ENCODE measurements at regions not wholly inside any gene's neighbourhood (a gene's known extent, or its start where the extent isn't known, plus 50 kb on each side); places are given as distances from the start of the nearest gene placed in this dataset.
"Not testable (repeated sequence)": the region's sequence is repeated elsewhere in the genome, so short reads cannot be mapped to it uniquely, and the experiment has no call there.

DNA sequence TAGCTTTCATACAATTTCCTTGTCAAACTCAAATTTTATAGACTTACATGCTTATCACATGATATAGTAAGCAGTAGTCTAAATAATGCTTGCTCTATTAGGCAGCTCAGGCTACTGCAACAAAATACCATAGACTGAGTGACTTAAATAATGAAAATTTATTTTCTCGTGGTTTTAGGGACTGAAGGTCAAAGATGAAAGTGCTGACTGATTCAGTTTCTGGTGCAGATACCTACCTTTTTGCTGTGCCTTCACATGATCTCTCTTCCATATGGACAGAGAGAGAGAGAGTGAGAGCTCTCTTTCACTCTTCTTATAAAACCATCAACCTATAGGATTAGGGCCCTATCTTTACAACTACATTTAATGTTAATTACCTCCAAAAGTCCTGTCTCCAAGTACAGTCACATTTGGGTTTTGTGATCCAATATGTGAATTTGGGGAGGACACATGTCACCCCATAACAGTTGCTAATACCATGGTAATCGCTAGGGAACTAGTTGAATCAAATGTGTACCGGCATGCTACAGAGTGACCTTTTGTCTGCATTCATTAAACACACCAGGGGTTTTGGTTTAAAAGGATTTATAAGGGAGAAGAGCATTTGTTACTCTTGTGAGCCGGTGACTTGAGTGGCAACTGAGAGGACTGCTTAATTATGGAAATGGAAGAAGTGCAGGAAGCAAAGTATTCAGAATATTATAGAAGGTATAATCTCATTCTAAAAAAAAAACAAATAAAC is 723.4 kb upstream of the LRRTM4 start:
- H3K27me3 ChIP-seq = no peaks in the 10 kb centered on the region
- H3K4me3 ChIP-seq = no peak overlapping the region
- no peaks in the 10 kb centered on the region for H3K36me3 ChIP-seq
- peaks cover 3 to 6% of the 10 kb centered on the region in 2 donors for H3K9me3 ChIP-seq
- WGBS, 2 donors (ENCODE audit: low coverage in 1 of 2) = 69 to 70% methylated on average over 3 to 4 of the region's 4 CpGs
- H3K4me1 ChIP-seq = no peaks in the 10 kb centered on the region
- H3K27ac ChIP-seq = no peak overlapping the region
- intact Hi-C loops (cut with DNase I; ENCODE audit: low total_unique reads) = no loop called here
- TF ChIP-seq POLR2AphosphoS5 (IDR thresholded peaks at IDR 0.05) (no peak), POLR2A (IDR thresholded peaks at IDR 0.05) (no peak)
- TF ChIP-seq, protein P1, sequence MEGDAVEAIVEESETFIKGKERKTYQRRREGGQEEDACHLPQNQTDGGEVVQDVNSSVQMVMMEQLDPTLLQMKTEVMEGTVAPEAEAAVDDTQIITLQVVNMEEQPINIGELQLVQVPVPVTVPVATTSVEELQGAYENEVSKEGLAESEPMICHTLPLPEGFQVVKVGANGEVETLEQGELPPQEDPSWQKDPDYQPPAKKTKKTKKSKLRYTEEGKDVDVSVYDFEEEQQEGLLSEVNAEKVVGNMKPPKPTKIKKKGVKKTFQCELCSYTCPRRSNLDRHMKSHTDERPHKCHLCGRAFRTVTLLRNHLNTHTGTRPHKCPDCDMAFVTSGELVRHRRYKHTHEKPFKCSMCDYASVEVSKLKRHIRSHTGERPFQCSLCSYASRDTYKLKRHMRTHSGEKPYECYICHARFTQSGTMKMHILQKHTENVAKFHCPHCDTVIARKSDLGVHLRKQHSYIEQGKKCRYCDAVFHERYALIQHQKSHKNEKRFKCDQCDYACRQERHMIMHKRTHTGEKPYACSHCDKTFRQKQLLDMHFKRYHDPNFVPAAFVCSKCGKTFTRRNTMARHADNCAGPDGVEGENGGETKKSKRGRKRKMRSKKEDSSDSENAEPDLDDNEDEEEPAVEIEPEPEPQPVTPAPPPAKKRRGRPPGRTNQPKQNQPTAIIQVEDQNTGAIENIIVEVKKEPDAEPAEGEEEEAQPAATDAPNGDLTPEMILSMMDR (IDR thresholded peaks at IDR 0.05) = no peak
- DNase-seq = no peak
- in situ Hi-C loops (cut with MboI; ENCODE audit: low pct_ligation_motif_present in 1 of 4, low pct_unique_long_range_greater_than_20kb in 1 of 4, low sequenced_read_pairs in 3 of 4) = no loop called here

DNA sequence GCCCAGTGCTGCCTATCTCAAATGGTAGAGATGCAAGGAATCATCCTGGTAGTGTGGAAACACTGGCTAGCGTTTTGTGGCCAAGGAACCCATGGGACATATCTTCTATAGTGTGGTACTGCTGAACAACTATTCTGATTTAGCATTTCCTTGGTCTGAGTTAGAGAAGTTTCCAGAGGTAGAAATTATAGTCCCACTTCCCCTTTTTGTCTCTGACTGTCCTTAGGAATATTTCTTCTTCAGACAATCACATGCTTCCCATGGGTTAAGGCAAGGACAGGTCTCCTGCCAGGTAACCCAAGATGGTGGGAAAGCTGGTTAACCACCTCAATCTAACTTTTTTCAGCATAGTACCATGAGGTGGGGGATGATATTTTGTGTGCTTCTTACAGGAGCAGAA is 729.5 kb upstream of the LRRTM4 start:
- intact Hi-C loops (cut with DNase I; ENCODE audit: low total_unique reads) (no loop called here), in situ Hi-C loops (cut with MboI; ENCODE audit: low pct_ligation_motif_present in 1 of 4, low pct_unique_long_range_greater_than_20kb in 1 of 4, low sequenced_read_pairs in 3 of 4) (no loop called here)
- Histone ChIP-seq H3K4me3 (no peak overlapping the region), H3K27me3 (no peaks in the 10 kb centered on the region), H3K27ac (no peak overlapping the region), H3K4me1 (no peaks in the 10 kb centered on the region), H3K9me3 (peaks cover 0 to 3% of the 10 kb centered on the region in 2 donors), H3K36me3 (no peaks in the 10 kb centered on the region)
- no peak for DNase-seq
- WGBS, 2 donors (ENCODE audit: low coverage in 1 of 2) = 65 to 86% methylated on average over 1 of the region's 1 CpG
- TF ChIP-seq, protein P1 (IDR thresholded peaks at IDR 0.05) = no peak
- TF ChIP-seq POLR2AphosphoS5 (IDR thresholded peaks at IDR 0.05) = no peak
- TF ChIP-seq POLR2A (IDR thresholded peaks at IDR 0.05) = no peak
- TF ChIP-seq EP300 (IDR thresholded peaks at IDR 0.05; ENCODE audit: low read depth) = no peak

DNA sequence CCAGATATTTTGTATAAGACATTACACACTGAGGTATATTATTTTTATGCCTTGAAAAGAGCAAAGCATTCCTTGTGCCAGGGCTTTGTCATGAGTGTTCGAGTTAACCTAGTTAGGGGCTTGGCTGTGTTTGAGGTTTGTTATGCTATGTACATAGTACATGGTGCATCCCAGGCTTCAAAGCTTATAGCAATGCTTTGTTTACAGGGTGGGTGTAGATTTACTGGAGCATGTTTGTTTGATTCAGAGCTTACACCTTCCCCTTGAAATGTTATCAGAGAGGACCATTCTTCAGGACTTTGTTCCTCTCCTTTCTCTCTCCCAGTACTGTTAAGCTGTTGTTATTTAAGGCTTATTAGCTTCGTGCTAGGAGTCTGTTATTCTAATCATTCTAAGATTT is 738.7 kb upstream of the LRRTM4 start:
- no peaks in the 10 kb centered on the region for H3K36me3 ChIP-seq
- no peak overlapping the region for H3K4me3 ChIP-seq
- no peaks in the 10 kb centered on the region for H3K9me3 ChIP-seq
- no peak for DNase-seq
- H3K27me3 ChIP-seq = no peaks in the 10 kb centered on the region
- H3K27ac ChIP-seq = no peak overlapping the region
- no peaks in the 10 kb centered on the region for H3K4me1 ChIP-seq
- intact Hi-C loops (cut with DNase I; ENCODE audit: low total_unique reads) (no loop called here), in situ Hi-C loops (cut with MboI; ENCODE audit: low pct_ligation_motif_present in 1 of 4, low pct_unique_long_range_greater_than_20kb in 1 of 4, low sequenced_read_pairs in 3 of 4) (no loop called here)
- WGBS, 2 donors (ENCODE audit: low coverage in 1 of 2) = 26 to 52% methylated on average over 2 of the region's 2 CpGs
- no peak for TF ChIP-seq EP300 (IDR thresholded peaks at IDR 0.05; ENCODE audit: low read depth)
- TF ChIP-seq POLR2A (IDR thresholded peaks at IDR 0.05) = no peak
- no peak for TF ChIP-seq POLR2AphosphoS5 (IDR thresholded peaks at IDR 0.05)
- TF ChIP-seq, protein P1 (IDR thresholded peaks at IDR 0.05) = no peak

DNA sequence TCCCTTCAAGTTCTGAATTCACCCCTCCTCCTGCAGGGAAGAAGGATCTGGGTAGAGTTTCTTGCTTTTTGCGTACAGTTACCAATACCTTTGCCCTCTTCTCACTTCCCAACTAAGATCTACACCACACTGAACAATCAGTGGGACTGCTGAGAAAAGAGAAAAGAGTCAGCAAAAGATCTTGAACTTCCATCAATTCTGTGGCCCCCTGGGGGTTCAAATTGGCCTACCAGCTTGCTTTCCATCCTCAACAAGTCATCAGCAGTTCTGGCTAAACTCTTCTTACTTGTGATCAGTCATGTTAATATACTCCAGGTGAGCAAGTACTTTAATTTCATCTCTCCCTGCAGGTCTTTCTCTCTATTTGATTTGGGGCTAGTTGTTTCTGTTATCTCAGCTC is 739.3 kb upstream of the LRRTM4 start:
- H3K4me1 ChIP-seq = no peaks in the 10 kb centered on the region
- H3K9me3 ChIP-seq = no peaks in the 10 kb centered on the region
- H3K4me3 ChIP-seq = no peak overlapping the region
- no peaks in the 10 kb centered on the region for H3K36me3 ChIP-seq
- H3K27ac ChIP-seq = no peak overlapping the region
- in situ Hi-C loops (cut with MboI; ENCODE audit: low pct_ligation_motif_present in 1 of 4, low pct_unique_long_range_greater_than_20kb in 1 of 4, low sequenced_read_pairs in 3 of 4) (no loop called here), intact Hi-C loops (cut with DNase I; ENCODE audit: low total_unique reads) (no loop called here)
- 71 to 83% methylated on average over 1 of the region's 1 CpG for WGBS, 2 donors (ENCODE audit: low coverage in 1 of 2)
- no peaks in the 10 kb centered on the region for H3K27me3 ChIP-seq
- TF ChIP-seq, protein P1 (IDR thresholded peaks at IDR 0.05) = no peak
- TF ChIP-seq EP300 (IDR thresholded peaks at IDR 0.05; ENCODE audit: low read depth) (no peak), POLR2AphosphoS5 (IDR thresholded peaks at IDR 0.05) (no peak), POLR2A (IDR thresholded peaks at IDR 0.05) (no peak)
- no peak for DNase-seq

GRCh38 chr2:78262089-78262488 is 739.9 kb upstream of the LRRTM4 start:
- H3K27me3 ChIP-seq; H3K4me3 ChIP-seq; H3K4me1 ChIP-seq; H3K27ac ChIP-seq; intact Hi-C loops (cut with DNase I; ENCODE audit: low total_unique reads); in situ Hi-C loops (cut with MboI; ENCODE audit: low pct_ligation_motif_present in 1 of 4, low pct_unique_long_range_greater_than_20kb in 1 of 4, low sequenced_read_pairs in 3 of 4); DNase-seq; H3K36me3 ChIP-seq; H3K9me3 ChIP-seq: not testable (repeated sequence)
- WGBS, 2 donors (ENCODE audit: low coverage in 1 of 2) = 63 to 71% methylated on average over 5 to 10 of the region's 10 CpGs

All from transverse colon (tissue), 4 donors.